PFSK-1 (cell line): ENCODE measurements at regions not wholly inside any gene's neighbourhood (a gene's known extent, or its start where the extent isn't known, plus 50 kb on each side); places are given as distances from the start of the nearest gene placed in this dataset.

Source experiments
- FOXP2 ChIP-seq: optimal IDR thresholded peaks from 2 replicates; pipeline ENCODE3; 2011; ENCODE audit warnings: borderline replicate concordance, control low read depth, inconsistent platforms; ENCODE audit not compliant: insufficient read depth; ENCODE audit errors: extremely low read length, extremely low read depth
- POLR2AphosphoS5 ChIP-seq: IDR thresholded peaks from 2 replicates; pipeline ENCODE4 v1.6.1; 2012; ENCODE audit warnings: low read depth, mild to moderate bottlenecking, control low read depth, low read length, moderate library complexity
- REST ChIP-seq, 2 experiments: IDR thresholded peaks; 2 replicates each; pipeline versions ENCODE4 v1.6.1 to v1.8.0; 2011 to 2012; ENCODE audit warnings: low read depth in 2 of 2, low read length in 2 of 2, control low read depth in 1 of 2, inconsistent platforms in 1 of 2, mild to moderate bottlenecking in 1 of 2, moderate library complexity in 1 of 2; ENCODE audit not compliant: insufficient read depth in 1 of 2
- SIN3A ChIP-seq: IDR thresholded peaks from 2 replicates; pipeline ENCODE4 v1.6.1; 2012; ENCODE audit warnings: mild to moderate bottlenecking, low read length, moderate library complexity, borderline replicate concordance; ENCODE audit not compliant: insufficient read depth
- TAF1 ChIP-seq: IDR thresholded peaks from 2 replicates; pipeline ENCODE4 v1.6.1; 2012; ENCODE audit warnings: low read length, control low read depth, borderline replicate concordance; ENCODE audit not compliant: insufficient read depth

- TF ChIP-seq SIN3A (no peak), REST (IDR thresholded peaks at IDR 0.05; ENCODE audit: insufficient read depth in 1 of 2, low read depth in 2 of 2, low read length in 2 of 2) (no peak), POLR2AphosphoS5 (no peak), TAF1 (no peak), FOXP2 (no peak)
Measured at GRCh38 chr22:48635816-48636215, 1191.9 kb downstream of the BRD1 start.
